Germinal center (tissue), 1 donor: ENCODE measurements at regions not wholly inside any gene's neighbourhood (a gene's known extent, or its start where the extent isn't known, plus 50 kb on each side); places are given as distances from the start of the nearest gene placed in this dataset.
"Not testable (repeated sequence)": the region's sequence is repeated elsewhere in the genome, so short reads cannot be mapped to it uniquely, and the experiment has no call there.

Experiments
- DNase-seq: peaks from one replicate; pipeline ENCODE4 v3.0.0; 2012; ENCODE audit warnings: mixed read lengths, low spot score

- DNase-seq = no peak
Observed at GRCh38 chr20:12737900-12738299, 270.9 kb upstream of the SPTLC3 start.

DNA sequence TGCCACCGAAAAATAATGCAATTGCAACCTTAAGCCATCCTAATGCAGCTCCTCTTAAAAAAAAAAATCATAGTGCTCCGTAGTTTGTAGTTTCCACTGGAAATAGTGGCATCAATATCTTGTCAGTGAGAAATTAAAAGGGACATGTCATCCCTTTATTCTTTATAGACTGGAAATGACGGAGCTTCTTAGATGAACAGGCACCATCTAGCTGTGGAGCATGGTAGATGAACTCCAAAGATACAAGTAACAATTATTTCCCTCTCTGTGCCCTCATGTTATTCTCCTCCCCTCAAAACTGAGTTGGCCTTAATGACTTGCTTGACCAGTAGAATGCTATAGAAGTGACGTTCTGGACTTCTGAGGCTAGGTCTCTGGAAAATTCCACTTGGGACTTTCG lies 268.1 kb upstream of the SPTLC3 start:
- DNase-seq = no peak

DNA sequence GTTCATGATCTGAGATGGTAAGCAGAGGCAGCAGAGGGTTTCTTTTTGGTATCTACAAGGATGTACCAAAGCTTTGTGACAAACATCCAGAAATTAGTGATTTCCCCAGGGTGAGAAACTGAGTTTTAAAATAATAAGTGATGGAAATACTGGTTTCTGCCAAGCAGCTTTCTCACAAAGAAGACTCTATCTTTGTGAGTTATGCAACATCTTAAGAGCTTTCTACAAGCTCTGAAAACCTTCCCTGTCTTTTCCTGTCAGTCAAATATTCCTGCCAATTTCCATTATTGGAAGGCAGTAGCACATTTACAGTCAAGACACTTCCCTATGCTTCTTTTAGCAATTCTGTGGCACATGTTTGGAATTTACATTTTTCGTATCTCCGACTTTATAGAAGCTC lies 264.7 kb upstream of the SPTLC3 start:
- no peak for DNase-seq

GRCh38 chr20:12748359-12748994 lies 260.3 kb upstream of the SPTLC3 start:
- no peak for DNase-seq

- no peak for DNase-seq
Observed at GRCh38 chr20:12750221-12750620, 258.6 kb upstream of the SPTLC3 start.

GRCh38 chr20:12752900-12753693 lies 255.7 kb upstream of the SPTLC3 start:
- DNase-seq = not testable (repeated sequence)

DNA sequence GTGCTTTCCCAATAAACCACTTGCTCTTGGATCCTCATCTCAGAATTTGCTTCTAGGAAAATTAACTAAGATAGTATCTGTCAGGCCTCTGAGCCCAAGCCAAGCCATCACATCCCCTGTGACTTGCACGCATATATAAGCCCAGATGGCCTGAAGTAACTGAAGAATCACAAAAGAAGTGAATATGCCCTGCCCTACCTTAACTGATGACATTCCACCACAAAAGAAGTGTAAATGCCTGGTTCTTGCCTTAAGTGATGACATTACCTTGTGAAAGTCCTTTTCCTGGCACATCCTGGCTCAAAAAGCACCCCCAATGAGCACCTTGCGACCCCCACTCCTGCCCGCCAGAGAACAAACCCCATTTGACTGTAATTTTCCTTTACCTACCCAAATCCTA lies 255.0 kb upstream of the SPTLC3 start:
- not testable (repeated sequence) for DNase-seq

DNA sequence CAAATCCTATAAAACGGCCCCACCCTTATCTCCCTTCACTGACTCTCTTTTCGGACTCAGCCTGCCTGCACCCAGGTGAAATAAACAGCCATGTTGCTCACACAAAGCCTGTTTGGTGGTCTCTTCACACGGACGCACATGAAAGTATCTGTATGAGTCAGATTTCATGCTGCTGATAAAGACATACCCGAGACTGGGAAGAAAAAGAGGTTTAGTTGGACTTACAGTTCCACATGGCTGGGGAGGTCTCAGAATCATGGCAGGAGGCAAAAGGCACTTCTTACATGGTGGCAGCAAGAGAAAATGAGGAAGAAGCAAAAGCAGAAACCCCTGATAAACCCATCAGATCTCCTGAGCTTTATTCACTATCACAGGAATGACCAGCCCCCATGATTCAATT lies 249.3 kb upstream of the SPTLC3 start:
- not testable (repeated sequence) for DNase-seq

GRCh38 chr20:12762725-12763124 lies 246.0 kb upstream of the SPTLC3 start:
- DNase-seq = no peak

GRCh38 chr20:12763406-12763805 lies 245.4 kb upstream of the SPTLC3 start:
- no peak for DNase-seq

- DNase-seq = no peak
Observed at GRCh38 chr20:12764053-12764452, 244.7 kb upstream of the SPTLC3 start.

DNA sequence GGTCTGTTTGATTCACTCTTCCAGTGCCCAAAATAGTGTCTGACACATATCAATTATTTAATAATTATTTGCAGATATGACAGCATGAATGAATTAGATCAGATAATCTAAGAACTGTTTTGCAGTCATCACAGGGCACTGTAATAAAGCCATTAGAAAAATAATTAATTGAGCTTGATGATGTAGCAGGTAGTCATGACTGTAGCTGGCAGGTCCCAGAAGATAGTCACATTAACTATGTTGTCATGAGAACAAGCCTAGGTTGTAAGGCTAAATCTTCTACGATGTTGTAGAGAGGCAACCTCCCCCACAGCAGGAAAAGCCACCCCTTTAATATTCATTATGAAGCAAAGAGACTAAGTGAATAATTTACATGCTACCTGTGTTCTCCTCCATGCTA lies 243.9 kb upstream of the SPTLC3 start:
- DNase-seq = no peak

GRCh38 chr20:12773936-12774335 lies 234.8 kb upstream of the SPTLC3 start:
- DNase-seq = no peak

DNA sequence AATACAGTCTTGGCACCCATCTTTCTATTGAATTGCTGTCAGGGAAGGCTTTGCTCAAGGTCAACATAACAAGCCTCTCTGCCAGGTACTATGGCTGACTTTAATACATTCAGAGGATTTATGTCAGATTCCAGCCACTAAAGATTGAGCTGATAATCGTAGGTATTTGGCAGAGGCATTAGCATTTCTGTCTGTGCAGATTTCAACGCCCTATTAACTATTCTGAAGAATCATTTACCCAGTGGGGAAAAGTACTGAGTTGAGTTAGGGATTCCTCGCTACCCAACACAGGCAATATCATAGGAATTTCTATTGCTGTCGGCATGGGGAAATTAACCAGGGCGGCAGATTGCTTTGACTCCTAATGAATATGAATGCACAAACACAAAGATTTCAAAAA lies 233.7 kb upstream of the SPTLC3 start:
- no peak for DNase-seq

GRCh38 chr20:12777016-12777415 lies 231.8 kb upstream of the SPTLC3 start:
- DNase-seq = no peak

GRCh38 chr20:12786276-12786675 lies 222.5 kb upstream of the SPTLC3 start:
- no peak for DNase-seq

DNA sequence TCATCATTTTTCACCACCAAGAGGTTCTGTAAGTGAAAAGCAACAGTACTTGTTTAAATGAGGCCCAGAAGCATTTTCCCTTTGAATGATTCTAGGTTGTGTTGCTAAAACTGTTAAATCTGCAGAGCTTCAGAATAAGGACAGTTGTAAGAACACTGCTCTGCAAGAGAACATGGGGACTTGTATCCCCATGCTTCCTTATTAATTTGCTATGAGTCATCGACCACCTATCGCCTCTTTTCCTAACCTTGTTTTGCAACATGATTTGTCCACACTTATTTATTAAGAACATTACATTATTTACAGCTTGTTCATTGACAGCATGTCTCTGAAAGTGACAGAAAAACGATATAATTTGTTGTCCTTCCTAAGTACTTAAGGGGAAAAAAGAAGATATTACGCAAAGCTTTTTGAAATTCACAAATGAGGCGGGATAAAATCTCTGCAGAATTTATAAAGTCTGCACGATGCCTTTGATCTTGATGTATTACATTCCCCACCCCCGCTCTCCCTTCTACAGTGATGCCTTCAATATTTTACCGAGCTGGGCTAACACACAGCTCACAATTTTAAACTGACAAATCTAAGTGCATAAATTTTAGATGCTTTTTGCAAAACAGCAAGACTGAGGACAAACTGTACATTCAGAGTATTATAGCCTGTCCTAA lies 220.0 kb upstream of the SPTLC3 start:
- DNase-seq = no peak

- DNase-seq = no peak
Observed at GRCh38 chr20:12790859-12791258, 217.9 kb upstream of the SPTLC3 start.

GRCh38 chr20:12798286-12798685 lies 210.5 kb upstream of the SPTLC3 start:
- no peak for DNase-seq

GRCh38 chr20:12808006-12808567 lies 200.7 kb upstream of the SPTLC3 start:
- DNase-seq = no peak

- DNase-seq = no peak
Observed at GRCh38 chr20:12815231-12815768, 193.5 kb upstream of the SPTLC3 start.

DNA sequence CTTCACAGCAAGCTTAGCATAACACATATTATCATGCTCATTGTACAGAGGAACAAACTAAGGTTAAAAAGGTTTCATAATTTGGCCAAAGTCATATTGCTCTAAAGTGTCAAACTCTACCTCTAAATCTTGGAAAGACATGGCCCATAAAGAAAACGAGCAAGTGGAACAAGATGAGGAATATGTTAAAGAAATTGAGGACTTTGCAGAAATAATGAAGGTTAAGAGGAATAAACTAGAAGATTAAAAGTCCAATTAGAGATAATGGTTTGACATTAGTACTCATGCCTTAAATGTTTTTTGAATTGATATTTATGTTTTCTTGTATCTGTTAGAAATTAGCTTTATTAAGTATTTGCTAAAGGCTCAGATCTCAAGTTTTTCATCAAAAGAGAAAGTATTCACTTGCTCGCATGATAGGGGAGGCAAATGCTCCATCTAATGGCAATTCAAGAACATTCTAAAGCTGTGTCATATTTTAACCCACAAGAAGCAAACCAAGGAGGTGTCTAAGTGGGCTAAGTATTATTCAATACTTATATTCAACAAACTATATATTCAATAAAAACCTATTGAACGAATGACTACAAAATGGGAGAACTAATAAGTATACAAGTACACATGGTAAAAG lies 192.9 kb upstream of the SPTLC3 start:
- no peak for DNase-seq
